GM19468 (cell line): ENCODE measurements at regions not wholly inside any gene's neighbourhood (a gene's known extent, or its start where the extent isn't known, plus 50 kb on each side); places are given as distances from the start of the nearest gene placed in this dataset.

Source experiments
- ATAC-seq: cut with Tn5 transposase; IDR thresholded peaks from one replicate; pipeline ENCODE4 v1.9.1; 2021; ENCODE audit warnings: mild to moderate bottlenecking, moderate library complexity, moderate number of reproducible peaks; ENCODE audit not compliant: unreplicated experiment; ENCODE audit errors: extremely low read depth

DNA sequence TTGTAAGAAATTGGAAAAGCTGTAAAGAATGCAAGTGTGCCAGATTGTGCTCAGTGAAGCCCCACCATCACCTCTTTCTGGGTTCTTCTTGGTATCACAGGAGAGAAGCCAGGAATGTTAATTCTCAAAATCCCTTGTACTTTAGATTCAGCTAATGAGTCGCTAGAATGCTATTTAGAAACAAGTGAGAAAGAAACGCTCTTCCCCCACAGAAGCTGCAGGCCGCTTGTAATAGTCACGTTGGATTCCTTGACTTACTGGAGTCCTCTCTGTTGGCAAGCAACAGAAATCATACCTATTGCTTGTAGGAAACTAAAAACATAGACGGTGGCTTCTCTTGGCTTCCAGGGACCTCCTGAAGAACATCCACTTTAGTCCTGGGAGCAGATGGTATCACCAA is 375.6 kb upstream of the LRATD1 start:
- ATAC-seq = no peak

DNA sequence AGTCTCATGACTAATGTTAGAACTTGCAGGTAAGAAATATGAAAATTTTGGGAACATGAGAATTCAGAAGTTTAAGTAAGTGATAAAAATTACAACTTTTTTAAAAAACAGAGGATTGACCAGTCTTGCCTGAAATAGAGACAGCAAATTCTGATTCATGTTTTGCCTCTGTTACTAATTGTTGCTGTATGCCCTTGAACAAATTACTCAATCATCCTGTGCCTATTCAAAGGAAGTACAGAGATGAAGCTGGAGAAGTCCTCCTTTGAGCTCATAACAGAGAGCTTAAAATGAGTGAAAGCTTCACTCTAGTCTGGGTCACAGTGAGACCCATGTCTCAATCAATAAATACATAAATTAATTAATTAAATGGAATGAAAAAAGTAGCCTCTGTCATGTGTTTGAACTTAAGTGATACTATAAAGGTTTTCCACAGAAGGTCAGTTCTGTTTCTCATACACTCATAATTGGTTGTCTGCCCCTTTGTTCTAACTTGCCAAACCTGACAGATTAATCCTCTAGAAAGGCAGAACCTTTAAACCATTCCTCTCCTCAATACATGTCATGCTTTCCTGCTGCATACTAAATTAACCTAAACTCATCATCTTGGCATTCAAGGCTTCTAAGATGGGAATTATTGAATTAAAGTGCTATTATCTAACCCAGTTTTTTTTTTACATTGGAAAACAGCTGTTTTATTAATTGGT is 374.6 kb upstream of the LRATD1 start:
- no peak for ATAC-seq

DNA sequence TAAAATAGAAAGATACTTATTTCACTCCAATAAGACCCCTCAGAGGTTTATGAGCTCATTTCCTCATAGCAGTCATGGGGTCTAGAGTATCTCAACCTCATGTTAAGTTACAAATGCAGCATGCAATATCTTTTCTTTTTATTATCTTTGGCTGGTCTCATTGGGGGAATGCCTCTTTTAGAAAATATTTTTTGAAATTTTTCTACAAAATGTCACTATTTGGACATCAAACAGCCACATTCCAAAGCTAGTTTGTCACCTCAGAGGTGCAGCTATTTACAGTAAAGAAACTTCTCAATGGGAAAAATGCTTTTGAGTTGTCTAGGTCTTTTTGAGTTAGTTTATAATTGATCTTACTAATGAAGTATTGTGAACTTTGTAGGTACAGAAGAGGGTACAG is 370.7 kb upstream of the LRATD1 start:
- no peak for ATAC-seq

DNA sequence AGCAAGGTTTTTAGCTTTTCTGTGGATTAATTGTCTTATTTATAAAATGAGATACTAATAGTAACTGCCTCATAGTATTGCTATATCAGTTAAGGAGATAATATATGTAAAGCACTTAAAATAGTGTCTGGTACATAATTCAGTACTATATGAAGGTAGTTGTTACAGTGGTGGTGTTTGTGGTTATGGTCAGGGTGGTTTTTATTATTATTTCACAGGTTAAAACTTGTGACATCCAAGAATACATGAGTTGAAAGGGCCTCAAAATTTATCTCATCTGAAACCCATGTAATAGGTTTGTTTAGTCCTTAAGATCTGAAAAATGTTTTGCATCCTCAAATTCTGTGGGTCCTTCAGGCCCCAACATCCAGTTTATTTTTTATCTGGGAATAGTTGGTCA is 369.5 kb upstream of the LRATD1 start:
- no peak for ATAC-seq

DNA sequence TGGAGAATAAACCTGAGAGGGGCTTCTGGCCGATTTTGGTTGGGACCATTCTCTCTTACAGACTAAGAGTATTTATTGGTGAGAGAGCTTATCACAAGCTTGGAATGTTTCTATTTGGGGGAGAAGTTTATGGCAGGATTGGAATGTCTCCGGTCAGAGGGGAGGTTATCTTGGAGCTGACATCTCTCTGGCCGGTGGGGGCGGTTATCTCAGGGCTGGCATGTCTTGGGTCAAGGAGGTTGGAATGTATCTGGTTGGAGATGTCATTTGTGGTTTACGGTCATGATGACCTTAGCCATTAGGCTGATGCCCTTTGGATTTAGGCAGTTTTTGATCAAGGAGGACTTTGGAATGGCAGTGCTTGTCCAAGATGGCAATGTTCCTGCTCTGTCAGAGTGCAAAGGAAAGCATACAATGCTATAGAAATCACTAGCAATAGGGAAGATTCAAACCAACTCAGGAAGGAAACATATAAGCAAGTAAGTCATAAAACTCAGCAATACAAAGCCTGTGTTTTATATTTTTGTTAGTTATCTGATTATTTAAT is 362.4 kb upstream of the LRATD1 start:
- no peak for ATAC-seq

DNA sequence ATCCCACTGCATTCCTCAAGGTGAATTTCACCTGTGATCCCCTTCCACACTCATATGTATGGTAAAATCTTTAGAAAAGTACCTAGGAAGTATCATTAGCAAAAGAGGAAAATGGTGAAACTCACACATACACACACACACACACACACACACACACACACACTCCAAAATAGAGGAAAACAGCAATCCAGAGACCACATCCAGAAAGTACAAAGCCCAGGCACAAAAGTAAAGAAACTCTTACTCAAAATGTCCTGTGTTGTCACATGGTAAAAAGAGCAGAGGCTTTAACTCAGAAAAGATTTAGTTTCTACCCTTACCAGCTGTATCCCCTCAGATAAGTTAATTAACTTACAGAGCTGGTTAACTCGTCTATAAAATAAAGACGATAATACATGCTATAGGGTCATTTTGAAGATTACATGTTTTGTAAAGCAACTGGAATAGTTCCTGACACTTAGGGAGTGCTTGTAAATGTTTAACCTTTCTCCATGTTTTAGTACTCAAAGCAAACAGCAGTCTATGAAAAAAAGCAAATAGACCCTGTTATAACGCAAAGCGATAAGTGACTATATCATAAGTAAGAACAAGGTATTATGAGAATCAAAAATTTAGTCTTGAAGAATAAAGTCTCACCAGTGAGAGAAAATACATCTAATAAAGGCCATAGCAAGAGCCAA is 360.0 kb upstream of the LRATD1 start:
- no peak for ATAC-seq

DNA sequence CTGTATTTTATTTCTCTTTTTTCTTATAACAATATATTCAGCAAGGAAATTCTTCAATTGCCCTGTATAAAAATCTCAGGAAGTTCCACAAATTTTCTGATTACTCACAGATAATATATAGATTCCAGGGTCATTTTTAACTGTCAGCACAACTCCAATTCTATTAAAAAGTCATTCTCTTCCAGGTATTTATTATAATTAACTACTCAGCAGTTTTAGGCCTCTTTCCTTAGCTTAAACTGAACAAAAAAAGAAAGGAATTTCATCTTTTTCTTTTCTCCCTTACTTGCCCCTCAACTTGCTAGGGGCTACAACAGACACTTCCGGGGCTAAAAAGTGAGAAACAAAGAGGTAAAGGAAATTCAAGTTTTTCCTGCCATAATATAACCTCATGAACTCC is 358.9 kb upstream of the LRATD1 start:
- no peak for ATAC-seq

DNA sequence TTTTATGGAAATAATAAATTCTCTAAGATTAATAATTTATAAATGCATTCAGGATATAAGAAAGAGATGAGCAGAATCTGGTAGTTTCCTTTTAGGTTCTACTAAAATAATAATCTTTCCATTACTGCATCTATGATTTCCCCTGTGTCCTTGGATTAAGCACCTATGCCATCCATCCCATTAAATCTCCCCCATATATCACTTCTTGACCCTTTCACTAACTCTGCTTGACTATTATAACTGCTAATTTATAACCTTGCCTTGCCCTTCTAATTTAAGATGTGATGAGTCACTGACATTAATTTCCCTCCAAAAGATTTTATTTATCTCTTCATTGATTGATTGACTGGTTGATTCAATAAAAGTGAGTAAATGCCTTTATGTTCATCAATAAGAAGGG is 348.3 kb upstream of the LRATD1 start:
- ATAC-seq = no peak

DNA sequence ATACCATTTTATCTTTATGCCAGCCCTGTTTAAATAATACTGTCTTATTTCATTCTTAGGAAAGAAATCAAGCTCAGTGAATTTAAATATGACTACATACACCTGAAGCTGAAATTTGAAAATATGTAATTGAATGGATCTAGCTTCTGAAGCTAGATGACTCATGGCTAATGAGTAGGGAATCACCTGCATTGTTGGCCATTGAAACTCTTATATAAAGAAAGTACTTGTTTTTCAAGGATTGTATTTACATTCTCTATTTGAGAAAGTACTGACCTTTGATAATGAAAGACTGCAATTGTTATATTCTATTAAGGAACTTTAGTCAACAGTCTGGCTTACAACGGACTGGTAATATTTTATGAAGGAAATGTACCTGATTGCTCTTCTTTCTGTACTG is 346.7 kb upstream of the LRATD1 start:
- no peak for ATAC-seq

DNA sequence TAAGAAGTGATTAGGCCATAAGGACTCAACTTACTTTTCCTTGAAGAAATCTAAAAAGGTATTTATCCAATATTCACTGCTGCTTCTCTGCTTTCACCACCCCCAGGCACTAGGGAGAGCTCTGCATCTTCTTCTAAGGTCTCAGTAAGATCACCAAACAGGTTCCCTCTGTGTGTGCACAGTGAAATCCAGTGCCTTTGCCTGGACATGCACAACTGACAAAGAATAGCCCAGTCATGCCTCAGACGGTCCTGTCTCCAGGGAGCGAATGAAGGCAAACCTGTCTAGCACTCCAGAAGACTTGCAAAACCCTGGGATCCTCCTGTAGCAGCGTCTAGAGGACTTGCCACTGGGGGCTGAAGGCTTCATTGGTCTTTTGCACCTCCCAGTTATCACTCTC is 344.5 kb upstream of the LRATD1 start:
- no peak for ATAC-seq

DNA sequence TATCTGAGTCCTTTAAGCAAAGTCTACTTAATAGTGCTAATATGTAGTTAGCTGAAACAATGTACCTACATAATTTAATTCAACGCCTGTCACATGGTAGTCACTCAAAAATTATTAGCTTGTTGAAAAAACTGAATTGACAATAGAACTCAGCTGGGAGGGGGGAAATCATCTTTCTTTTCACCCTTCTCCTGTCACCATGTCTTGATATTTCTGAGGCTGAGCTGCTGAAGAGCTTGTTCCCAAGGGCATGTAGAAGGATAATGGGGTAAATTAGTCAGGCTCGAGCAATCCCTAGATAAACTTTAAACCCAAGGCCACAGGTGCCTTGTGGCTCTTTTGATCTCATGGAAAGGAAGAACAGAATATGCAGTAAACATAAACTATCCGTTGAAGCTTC is 339.6 kb upstream of the LRATD1 start:
- no peak for ATAC-seq

DNA sequence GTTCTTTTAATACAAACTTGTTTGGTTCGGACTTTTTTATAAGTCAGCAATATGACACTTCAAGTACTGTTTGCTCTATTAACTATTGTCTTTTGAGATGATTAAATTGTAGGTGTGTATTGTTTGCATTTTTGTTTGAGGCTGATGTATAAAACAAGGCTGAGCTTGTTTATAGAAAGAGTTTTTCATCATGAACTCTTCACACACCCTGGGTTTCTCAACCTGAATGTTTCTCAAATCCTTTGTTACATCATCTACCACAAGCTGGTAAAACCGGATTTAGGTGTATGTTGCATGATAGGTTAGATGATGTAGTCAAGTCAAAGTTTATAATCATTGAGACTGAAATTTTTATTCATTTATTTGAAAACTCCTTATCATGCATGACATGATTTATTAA is 335.2 kb upstream of the LRATD1 start:
- no peak for ATAC-seq

DNA sequence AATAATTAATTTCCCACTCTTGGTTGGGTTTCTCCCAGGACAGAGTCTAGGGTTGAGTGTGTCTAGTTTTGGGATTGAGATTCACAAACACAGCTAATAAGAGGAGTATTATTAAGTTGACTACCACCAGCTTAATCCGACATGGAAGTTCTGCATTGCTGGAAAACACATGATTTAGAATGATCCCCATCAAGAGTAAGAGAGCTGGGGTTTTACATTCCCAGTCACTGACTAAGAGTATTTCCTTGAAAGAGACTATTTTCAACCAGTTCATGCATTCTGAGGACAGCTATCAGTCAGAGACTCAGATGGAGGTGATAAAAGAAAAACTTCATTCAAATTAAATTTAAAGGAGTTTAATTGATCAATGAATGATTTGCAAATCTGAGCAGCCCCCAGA is 334.6 kb upstream of the LRATD1 start:
- ATAC-seq = no peak

DNA sequence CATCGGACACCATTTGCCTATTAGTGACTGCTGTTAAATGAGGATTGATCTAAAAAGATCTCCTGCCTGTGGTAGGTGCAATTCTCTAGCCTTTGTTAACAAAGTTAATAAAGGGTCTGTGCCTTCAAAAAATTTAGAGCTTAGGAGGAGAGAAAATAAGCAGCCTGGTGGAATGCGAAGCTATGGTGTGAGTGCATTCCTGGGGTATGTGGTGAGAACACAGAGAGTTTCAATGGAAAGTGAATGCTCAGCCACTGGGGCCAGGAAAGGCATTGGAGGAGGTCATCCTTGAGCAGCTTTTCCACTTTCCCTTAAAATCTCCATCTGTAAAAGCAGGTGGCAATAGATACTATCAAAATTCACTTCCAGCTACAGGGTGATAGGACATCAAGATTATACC is 331.2 kb upstream of the LRATD1 start:
- no peak for ATAC-seq

DNA sequence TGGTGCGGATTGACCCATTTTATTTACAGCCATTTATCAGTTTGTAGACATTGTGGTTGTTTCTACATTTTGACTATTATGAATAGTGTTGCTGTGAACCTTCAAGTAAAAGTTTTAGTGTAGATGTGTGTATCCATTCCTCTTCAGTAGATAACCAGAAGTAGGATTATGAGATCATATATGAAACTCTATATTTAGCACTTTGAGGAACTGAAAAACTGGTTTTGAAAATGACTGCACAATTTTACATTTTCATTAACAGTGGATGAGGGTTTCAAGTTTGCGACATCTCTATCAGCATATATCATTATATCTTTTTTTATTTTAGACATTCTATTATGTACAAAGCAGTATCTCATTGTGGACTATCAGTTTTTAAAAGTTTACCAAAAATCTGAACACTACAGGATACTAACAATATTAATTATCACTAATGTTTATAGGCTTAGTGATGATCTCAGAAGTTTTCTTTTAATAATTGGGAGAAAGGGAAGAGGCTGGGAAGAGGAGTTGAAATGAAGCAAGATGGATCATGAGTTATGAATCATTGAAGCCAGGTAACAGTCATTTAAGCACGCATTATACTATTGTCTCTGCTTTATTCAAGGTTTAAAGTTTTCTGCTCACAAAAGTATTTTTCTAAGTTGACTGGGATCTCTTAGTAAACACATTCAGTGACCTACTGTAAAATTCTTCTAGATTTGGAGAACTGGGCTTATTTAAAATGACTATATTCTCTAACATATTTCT is 329.0 kb upstream of the LRATD1 start:
- ATAC-seq = peak; percentile 83

DNA sequence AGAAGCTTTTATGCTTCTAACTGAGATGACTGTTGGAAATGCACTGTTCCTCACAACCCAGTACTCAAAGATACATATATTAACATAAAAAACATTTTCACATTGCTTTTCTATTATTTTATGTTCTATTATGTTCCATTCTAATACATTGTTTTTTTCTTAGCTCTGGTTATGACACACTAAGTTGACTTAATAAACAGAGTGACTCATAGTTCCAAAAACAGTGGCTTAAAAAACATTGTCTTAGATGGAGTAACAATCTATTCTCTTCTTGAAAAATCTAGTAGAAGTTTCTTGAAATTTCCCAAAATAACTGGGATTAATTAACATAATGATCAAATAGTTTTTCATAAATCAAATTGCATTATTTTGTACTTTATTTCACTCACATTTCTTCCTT is 328.2 kb upstream of the LRATD1 start:
- no peak for ATAC-seq

DNA sequence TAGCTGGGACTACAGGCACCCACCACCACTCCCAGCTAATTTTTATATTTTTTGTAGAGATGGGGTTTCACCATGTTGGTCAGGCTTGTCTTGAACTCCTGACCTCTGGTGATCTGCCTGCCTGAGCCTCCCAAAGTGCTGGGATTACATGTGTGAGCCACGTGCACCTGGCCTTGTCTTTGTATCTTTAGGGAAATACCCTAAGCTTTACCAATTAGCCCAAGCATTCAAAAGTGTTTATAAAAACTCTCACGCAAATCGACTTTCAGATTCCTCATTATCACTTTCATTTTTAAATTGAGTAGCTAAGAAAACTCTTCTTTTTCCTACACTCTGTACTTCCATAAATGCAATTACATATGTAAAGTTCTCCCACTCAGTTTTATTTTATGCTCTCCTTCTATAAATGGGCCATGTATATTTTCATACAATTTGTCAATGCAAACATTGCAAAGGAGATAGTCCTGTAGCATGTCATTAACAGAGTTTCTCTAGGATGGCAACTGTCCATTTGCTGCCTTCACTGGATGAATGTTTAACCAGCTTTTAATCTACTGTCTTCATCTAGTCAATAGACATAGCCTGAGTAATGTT is 326.2 kb upstream of the LRATD1 start:
- no peak for ATAC-seq

DNA sequence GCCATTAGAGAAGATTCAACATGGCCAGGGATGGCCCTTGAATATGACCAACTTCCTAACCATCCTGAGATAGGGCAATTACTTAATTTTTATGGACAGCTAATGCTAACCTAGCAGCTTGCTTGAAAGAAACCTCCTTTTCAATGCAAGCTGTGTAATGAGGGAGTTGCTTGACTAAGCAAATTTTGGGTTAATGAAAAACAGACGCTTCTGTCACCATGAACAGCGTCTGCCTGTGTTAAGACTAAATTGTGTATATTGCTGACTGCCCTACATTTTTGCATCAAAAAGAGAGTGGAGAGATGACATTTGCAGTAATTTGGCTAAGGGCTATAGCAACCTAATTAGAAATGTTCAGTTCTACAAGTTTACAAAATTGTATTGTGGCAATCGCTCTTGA is 319.2 kb upstream of the LRATD1 start:
- ATAC-seq = no peak

DNA sequence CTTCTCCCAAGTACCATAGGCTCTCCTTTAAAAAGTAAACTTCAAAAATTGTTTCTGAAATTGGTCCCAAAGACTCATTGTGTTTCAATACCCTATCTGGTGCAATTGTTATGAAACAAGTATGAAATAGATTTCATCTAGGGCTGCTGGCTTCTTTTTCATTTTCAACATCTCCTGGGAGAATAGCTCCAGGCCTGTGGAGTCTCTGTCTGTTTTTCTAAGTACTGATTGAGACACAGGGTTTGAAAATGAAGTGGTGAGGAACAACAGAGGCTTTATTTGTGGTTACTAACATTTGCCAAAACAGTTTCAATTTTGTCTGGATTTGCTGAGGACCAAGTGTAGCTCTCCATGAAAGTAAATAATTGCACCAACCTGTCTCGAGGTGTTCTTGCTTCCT is 315.9 kb upstream of the LRATD1 start:
- ATAC-seq = no peak

DNA sequence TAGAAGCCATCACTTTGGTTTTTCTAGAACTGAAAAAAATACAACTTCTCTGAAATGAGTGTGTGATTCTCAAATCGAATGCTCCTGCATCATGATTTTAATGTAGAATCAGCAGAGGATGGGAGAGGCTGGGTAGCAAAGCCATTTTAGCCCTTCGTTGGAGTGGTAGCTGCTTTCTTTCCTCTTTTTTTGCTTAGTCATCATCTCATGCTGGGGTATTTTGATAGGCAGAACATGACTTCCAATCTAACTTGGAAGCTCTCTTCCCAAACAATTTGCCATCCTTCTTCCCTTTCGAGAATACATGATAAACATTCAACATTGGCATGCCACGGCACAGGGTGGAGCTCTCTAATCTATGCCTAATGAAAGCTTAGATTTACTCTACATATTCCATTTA is 311.2 kb upstream of the LRATD1 start:
- ATAC-seq = no peak

DNA sequence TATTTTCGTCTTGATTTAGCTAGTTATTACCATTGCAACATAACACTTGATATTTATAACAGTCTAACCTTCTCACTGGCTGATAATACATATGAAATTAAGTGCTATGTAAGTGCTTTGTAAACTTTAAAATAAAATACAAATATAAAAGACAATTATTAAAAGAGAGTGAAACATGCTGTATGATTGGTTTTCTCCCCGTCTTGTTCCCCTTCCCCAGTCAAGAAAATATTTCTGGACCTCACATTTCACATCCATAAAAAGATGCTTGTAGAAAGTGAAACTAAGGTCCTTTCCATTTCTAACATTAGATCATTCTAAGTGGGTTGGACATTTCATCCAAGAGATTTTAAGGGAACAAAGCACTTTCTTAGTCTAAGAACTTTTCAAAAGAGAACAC is 310.2 kb upstream of the LRATD1 start:
- no peak for ATAC-seq
